ENCODE measurements at regions not wholly inside any gene's neighbourhood (a gene's known extent, or its start where the extent isn't known, plus 50 kb on each side); places are given as distances from the start of the nearest gene placed in this dataset.

GRCh38 chr13:105247830-105248229 is 1287.6 kb downstream of the EFNB2 start:
- TF ChIP-seq GATA2 (IDR thresholded peaks at IDR 0.05; ENCODE audit: low read depth, low read length), result no peak
- TF ChIP-seq GATA3 (IDR thresholded peaks at IDR 0.05; ENCODE audit: low read depth, low read length), result no peak

Measured in SH-SY5Y (cell line).